ENCODE measurements at regions not wholly inside any gene's neighbourhood (a gene's known extent, or its start where the extent isn't known, plus 50 kb on each side); places are given as distances from the start of the nearest gene placed in this dataset.

- Histone ChIP-seq H4K20me1 (replicated peaks; ENCODE audit: insufficient read depth) (no peaks in the 10 kb centered on the region), H3K9me2 (ENCODE audit: insufficient read depth) (no peaks in the 10 kb centered on the region), H3K4me2 (no peak overlapping the region), H3K4me1 (ENCODE audit: insufficient read depth) (no peaks in the 10 kb centered on the region; the same call in 1 of the 2 replicates), H3K4me3 (no peak overlapping the region), H2AFZ (no peak overlapping the region), H3K27me3 (ENCODE audit: insufficient read depth) (no peaks in the 10 kb centered on the region), H3K27ac (ENCODE audit: low read depth) (no peak overlapping the region), H3K36me3 (ENCODE audit: insufficient read depth) (no peaks in the 10 kb centered on the region), H3K79me2 (replicated peaks; ENCODE audit: insufficient read depth) (no peaks in the 10 kb centered on the region), H3F3A (replicated peaks; ENCODE audit: low read depth) (no peaks in the 10 kb centered on the region)
- peaks cover 11% of the 10 kb centered on the region for H3K4me1 Mint-ChIP-seq
- no peaks in the 10 kb centered on the region for H3K9me3 Mint-ChIP-seq
- H3K4me3 Mint-ChIP-seq, result no peak overlapping the region
- DNase-seq (ENCODE audit: low spot score), result no peak
- H3K36me3 Mint-ChIP-seq (ENCODE audit: low read depth), result no peaks in the 10 kb centered on the region
- peaks cover 3% of the 10 kb centered on the region for H3K27me3 Mint-ChIP-seq (ENCODE audit: insufficient read depth, low read depth, poor library complexity)
- no peak for ATAC-seq
- no peak overlapping the region for H3K27ac Mint-ChIP-seq
- TF ChIP-seq EZH2phosphoT487 (IDR thresholded peaks at IDR 0.05; ENCODE audit: unreplicated experiment) (no peak), JUNB (IDR thresholded peaks at IDR 0.05; ENCODE audit: unreplicated experiment) (no peak), CTCF (conservative IDR thresholded peaks at IDR 0.05; ENCODE audit: low read depth in 2 of 2) (no peak), NANOG (IDR thresholded peaks at IDR 0.05; ENCODE audit: borderline replicate concordance) (no peak), POLR2AphosphoS5 (IDR thresholded peaks at IDR 0.05; ENCODE audit: low read depth) (no peak), REST (IDR thresholded peaks at IDR 0.05; ENCODE audit: unreplicated experiment) (no peak), CREB1 (CRISPR knock-in tag; IDR thresholded peaks at IDR 0.05; ENCODE audit: low read depth) (no peak), ETS1 (IDR thresholded peaks at IDR 0.05) (no peak), ZNF114 (CRISPR knock-in tag; IDR thresholded peaks at IDR 0.05) (no peak), ZNF462 (CRISPR knock-in tag; IDR thresholded peaks at IDR 0.05) (no peak), STAT1 (IDR thresholded peaks at IDR 0.05; ENCODE audit: unreplicated experiment) (no peak), ZNF331 (CRISPR knock-in tag; IDR thresholded peaks at IDR 0.05; ENCODE audit: low read depth) (no peak), EZH2 (IDR thresholded peaks at IDR 0.05; ENCODE audit: low read depth, unreplicated experiment) (no peak)
Measured at GRCh38 chr3:10766049-10766705, 49.9 kb upstream of the SLC6A11 start.
